Endothelial cell of umbilical vein (primary cell): ENCODE measurements at regions not wholly inside any gene's neighbourhood (a gene's known extent, or its start where the extent isn't known, plus 50 kb on each side); places are given as distances from the start of the nearest gene placed in this dataset.

Source experiments
- POLR2A ChIP-seq: IDR thresholded peaks from 2 replicates; pipeline ENCODE4 v1.6.1; 2012; ENCODE audit warnings: low read depth, mild to moderate bottlenecking, control low read depth, low read length
- TF ChIP-seq, protein P1 (sequence below), 2 donors: IDR thresholded peaks; 1 replicate in 1 of 2; 2 replicates in 1 of 2; pipeline ENCODE4 v1.5.1; 2011; ENCODE audit warnings: low read length in 2 of 2, mild to moderate bottlenecking in 2 of 2, moderate library complexity in 2 of 2, control low read depth in 1 of 2, inconsistent platforms in 1 of 2, low read depth in 1 of 2; ENCODE audit not compliant: insufficient read depth in 1 of 2; ENCODE audit errors: extremely low read depth in 1 of 2

DNA sequence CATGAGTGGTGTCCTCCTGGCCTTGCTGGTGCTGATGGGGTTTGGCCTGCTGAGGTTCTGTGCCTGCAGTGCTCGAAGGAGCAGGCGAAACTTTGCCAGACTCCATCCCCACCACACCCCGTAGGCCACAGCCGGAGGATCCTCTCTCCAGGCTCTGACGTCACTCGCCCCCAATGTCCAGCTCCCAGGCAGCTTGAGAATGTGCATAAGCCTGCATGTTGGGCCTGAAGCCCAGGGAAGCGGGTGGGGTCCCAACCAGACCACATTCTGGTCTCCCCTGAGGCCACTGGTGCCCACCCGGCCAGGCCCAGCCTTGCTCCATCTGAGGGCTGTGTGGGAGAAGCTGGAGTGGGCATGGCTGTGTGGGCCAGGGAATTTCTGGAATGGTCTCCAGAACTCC, 109.8 kb downstream of the ASB7 start:
- TF ChIP-seq, protein P1, sequence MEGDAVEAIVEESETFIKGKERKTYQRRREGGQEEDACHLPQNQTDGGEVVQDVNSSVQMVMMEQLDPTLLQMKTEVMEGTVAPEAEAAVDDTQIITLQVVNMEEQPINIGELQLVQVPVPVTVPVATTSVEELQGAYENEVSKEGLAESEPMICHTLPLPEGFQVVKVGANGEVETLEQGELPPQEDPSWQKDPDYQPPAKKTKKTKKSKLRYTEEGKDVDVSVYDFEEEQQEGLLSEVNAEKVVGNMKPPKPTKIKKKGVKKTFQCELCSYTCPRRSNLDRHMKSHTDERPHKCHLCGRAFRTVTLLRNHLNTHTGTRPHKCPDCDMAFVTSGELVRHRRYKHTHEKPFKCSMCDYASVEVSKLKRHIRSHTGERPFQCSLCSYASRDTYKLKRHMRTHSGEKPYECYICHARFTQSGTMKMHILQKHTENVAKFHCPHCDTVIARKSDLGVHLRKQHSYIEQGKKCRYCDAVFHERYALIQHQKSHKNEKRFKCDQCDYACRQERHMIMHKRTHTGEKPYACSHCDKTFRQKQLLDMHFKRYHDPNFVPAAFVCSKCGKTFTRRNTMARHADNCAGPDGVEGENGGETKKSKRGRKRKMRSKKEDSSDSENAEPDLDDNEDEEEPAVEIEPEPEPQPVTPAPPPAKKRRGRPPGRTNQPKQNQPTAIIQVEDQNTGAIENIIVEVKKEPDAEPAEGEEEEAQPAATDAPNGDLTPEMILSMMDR (IDR thresholded peaks at IDR 0.05; ENCODE audit: extremely low read depth in 1 of 2, insufficient read depth in 1 of 2, low read depth in 1 of 2, low read length in 2 of 2) = no peak
- TF ChIP-seq POLR2A = no peak
